T-cell (primary cell): ENCODE measurements at regions not wholly inside any gene's neighbourhood (a gene's known extent, or its start where the extent isn't known, plus 50 kb on each side); places are given as distances from the start of the nearest gene placed in this dataset.

Experiments
- ATAC-seq, 4 experiments: fragments of 200-7000 bp in 3 of 4; fragments of 150-1000 bp in 1 of 4; cut with Tn5 transposase; replicated peaks in 1 of 4; 1 replicate in 3 of 4; 2 replicates in 1 of 4; pipeline ENCODE4 v1.10.0; 2021; ENCODE audit warnings: moderate library complexity in 3 of 4, mild to moderate bottlenecking in 2 of 4, moderate number of reproducible peaks in 1 of 4
- CTCF ChIA-PET, 2 donors: fragments of 300-600 bp; sonication (Branson Sonifier 250); formaldehyde crosslinking; loops; one replicate each; lab custom pipeline; 2022; ENCODE audit warnings: antibody characterized with exemption in 2 of 2; lab: Charles Lee
- POLR2A ChIA-PET, 2 donors: fragments of 300-600 bp; sonication (Branson Sonifier 250); formaldehyde crosslinking; loops; one replicate each; lab custom pipeline; 2022; ENCODE audit warnings: antibody characterized with exemption in 2 of 2; lab: Charles Lee
- DNase-seq, 35 experiments: peaks; one replicate each; pipeline versions ENCODE4 v3.0.0 to v3.0.0-alpha.2; 2013 to 2023
- H3K27ac ChIP-seq: one replicate; pipeline ENCODE4 v1.5.1; 2013; ENCODE audit warnings: low read length
- H3K27me3 ChIP-seq, 2 experiments: replicated peaks in 1 of 2; 1 replicate in 1 of 2; 2 replicates in 1 of 2; pipeline versions ENCODE4 v1.6.1 to v1.7.0; 2013; ENCODE audit warnings: low read length in 1 of 2, mixed read lengths in 1 of 2; ENCODE audit not compliant: control insufficient read depth in 2 of 2, insufficient read depth in 2 of 2; ENCODE audit errors: extremely low read depth in 1 of 2
- H3K36me3 ChIP-seq, 2 donors: 1 replicate in 1 of 2; 2 replicates in 1 of 2; pipeline versions ENCODE4 v1.6.1 to v1.7.0; 2013; ENCODE audit warnings: low read length in 1 of 2; ENCODE audit not compliant: control insufficient read depth in 2 of 2, insufficient read depth in 1 of 2; ENCODE audit errors: extremely low read depth in 1 of 2
- H3K4me1 ChIP-seq, 2 experiments: 1 replicate in 1 of 2; 2 replicates in 1 of 2; pipeline versions ENCODE4 v1.6.1 to v1.7.0; 2013; ENCODE audit warnings: low read length in 2 of 2, mixed read lengths in 1 of 2; ENCODE audit not compliant: insufficient read depth in 2 of 2, control insufficient read depth in 1 of 2; ENCODE audit errors: extremely low read depth in 1 of 2
- H3K4me3 ChIP-seq, 2 donors: 1 replicate in 1 of 2; 2 replicates in 1 of 2; pipeline versions ENCODE4 v1.5.1 to v1.7.0; 2013; ENCODE audit warnings: mild to moderate bottlenecking in 2 of 2, low read length in 1 of 2, moderate library complexity in 1 of 2; ENCODE audit not compliant: control insufficient read depth in 1 of 2; ENCODE audit errors: extremely low read depth in 1 of 2
- H3K9me3 ChIP-seq: 2 replicates; pipeline ENCODE4 v1.7.0; 2013
- H3K27ac Mint-ChIP-seq, 2 donors: one replicate each; pipeline ENCODE4 v1.8.0; 2020 to 2021; ENCODE audit warnings: mild to moderate bottlenecking in 2 of 2, mixed read lengths in 2 of 2
- H3K27me3 Mint-ChIP-seq, 2 donors: one replicate each; pipeline ENCODE4 v1.8.0; 2021 to 2022; ENCODE audit warnings: mixed read lengths in 2 of 2
- H3K36me3 Mint-ChIP-seq: one replicate; pipeline ENCODE4 v1.8.0; 2021; ENCODE audit warnings: mixed read lengths
- H3K4me1 Mint-ChIP-seq, 3 donors: one replicate each; pipeline ENCODE4 v1.8.0; 2020 to 2022; ENCODE audit warnings: mixed read lengths in 3 of 3, mild to moderate bottlenecking in 1 of 3
- H3K4me3 Mint-ChIP-seq, 3 donors: one replicate each; pipeline ENCODE4 v1.8.0; 2020 to 2022; ENCODE audit warnings: mild to moderate bottlenecking in 3 of 3, mixed read lengths in 3 of 3, moderate library complexity in 3 of 3
- H3K9me3 Mint-ChIP-seq, 3 donors: one replicate each; pipeline ENCODE4 v1.8.0; 2020 to 2022; ENCODE audit warnings: mixed read lengths in 3 of 3
- WGBS: methylation state at CpG from one replicate; pipeline ENCODE4 v1.1.5; 2013; ENCODE audit warnings: missing lambda C conversion rate; ENCODE audit not compliant: insufficient coverage; 5-methylcytosine and 5-hydroxymethylcytosine counted together

- Mint-ChIP-seq H3K27me3 (peaks cover 12 to 33% of the 10 kb centered on the region in 2 donors), H3K27ac (no peak overlapping the region), H3K4me3 (peak overlapping the region; percentile 11 to 71 (median 50)), H3K4me1 (peaks cover 0 to 8% (median 4%) of the 10 kb centered on the region in 3 donors), H3K9me3 (no peaks in the 10 kb centered on the region), H3K36me3 (no peaks in the 10 kb centered on the region)
- 32% methylated on average over 18 of the region's 38 CpGs for WGBS
- ChIA-PET POLR2A (no interaction called here), CTCF (no interaction called here)
- peak in 1 of 35 experiments; percentile 11 for DNase-seq
- Histone ChIP-seq H3K36me3 (no peaks in the 10 kb centered on the region), H3K27ac (no peak overlapping the region), H3K9me3 (no peaks in the 10 kb centered on the region), H3K4me3 (no peak overlapping the region), H3K4me1 (peaks cover 0 to 20% of the 10 kb centered on the region in 2 experiments), H3K27me3 (peaks cover 0 to 60% of the 10 kb centered on the region in 2 experiments)
- no peak for ATAC-seq
Observed at GRCh38 chr22:23522623-23523251, 57.4 kb downstream of the IGLL1 start.

DNA sequence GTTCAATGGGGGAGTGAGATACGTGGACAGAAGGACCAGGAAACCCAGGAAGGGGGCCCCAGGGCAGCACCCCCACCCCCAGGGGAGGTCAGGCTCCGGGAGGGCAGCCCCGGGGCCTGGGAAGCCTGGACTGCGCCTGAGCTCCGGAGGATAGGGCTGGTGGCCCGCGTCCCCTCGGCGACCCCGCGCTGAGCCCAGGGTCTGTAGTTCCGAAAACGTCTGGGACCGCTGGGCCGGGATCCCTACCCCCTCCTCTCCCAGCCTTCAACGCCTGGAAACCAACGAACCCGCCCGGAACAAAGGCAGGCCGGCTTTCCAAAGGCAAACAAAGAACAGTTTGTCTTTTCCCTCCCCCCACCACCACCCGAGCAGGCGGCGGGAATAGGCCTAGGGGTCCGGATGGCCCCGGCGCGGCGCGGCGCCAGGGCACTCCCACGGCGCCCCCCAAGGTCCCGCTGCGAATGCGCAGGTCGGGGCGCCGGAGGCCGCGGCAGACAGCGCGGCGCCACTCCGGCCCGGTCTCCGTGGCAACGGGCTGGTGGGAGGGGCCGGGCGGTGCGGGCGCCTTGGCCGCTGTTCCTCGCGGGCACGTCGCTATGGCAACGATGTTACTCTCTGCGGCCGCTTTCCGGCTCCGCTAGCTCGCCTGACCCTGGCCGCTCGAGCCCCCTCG lies 58.5 kb downstream of the IGLL1 start:
- no peak overlapping the region for H3K27ac ChIP-seq
- H3K4me3 ChIP-seq: peak overlapping the region; percentile 33 to 38

DNA sequence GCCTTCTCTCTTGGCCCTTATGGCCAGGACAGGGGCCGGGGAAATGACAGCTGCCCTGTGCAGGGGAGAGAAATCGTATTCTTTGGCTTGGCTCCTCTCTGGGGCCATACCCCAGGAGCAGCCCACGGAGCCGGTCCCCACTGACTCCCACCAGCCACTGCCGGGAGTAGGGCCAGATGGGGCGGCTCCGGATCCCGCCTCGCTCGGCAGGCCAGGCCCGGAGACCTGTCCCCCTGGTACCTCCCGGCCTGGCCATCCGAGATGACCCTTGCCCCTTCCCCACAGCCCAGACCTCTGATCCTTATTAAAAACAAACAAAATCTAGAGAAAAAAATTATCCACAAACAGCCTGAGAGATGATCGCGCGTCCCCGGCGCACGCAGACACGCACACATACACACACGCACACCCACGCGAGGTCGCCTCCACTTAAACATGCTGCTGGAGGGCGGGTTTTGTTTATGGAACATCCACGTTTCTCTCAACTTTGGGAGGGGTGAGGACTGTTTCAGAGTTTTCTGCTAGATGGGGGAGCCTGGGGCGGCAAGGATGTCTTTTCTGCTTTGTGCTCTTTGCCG lies 59.1 kb downstream of the IGLL1 start:
- Histone ChIP-seq H3K27me3 (peaks cover 0 to 65% of the 10 kb centered on the region in 2 experiments), H3K36me3 (no peaks in the 10 kb centered on the region), H3K4me1 (peaks cover 0 to 20% of the 10 kb centered on the region in 2 experiments), H3K9me3 (no peaks in the 10 kb centered on the region), H3K27ac (no peak overlapping the region), H3K4me3 (peak overlapping the region in 1 of 2 donors; percentile 33)
- Mint-ChIP-seq H3K36me3 (no peaks in the 10 kb centered on the region), H3K9me3 (no peaks in the 10 kb centered on the region), H3K4me1 (peaks cover 0 to 8% (median 4%) of the 10 kb centered on the region in 3 donors), H3K27me3 (peaks cover 16 to 36% of the 10 kb centered on the region in 2 donors), H3K4me3 (peak overlapping the region; percentile 57 to 72 (median 71)), H3K27ac (no peak overlapping the region)
- no peak for DNase-seq
- ChIA-PET CTCF (no interaction called here), POLR2A (no interaction called here)
- ATAC-seq: no peak
- WGBS: 93% methylated on average over 10 of the region's 28 CpGs

More for the DNA sequence above, 58.5 kb downstream of the IGLL1 start:
- H3K36me3 Mint-ChIP-seq: no peaks in the 10 kb centered on the region
- DNase-seq (peak; percentile 12 to 77 (median 54)), ATAC-seq (peak; percentile 77 to 91 (median 88))
- no peaks in the 10 kb centered on the region for H3K9me3 Mint-ChIP-seq
- no peaks in the 10 kb centered on the region for H3K36me3 ChIP-seq
- peaks cover 0 to 65% of the 10 kb centered on the region in 2 experiments for H3K27me3 ChIP-seq
- CTCF ChIA-PET: no interaction called here
- POLR2A ChIA-PET: no interaction called here
- peak overlapping the region; percentile 57 to 72 (median 71) for H3K4me3 Mint-ChIP-seq
- H3K4me1 ChIP-seq: peaks cover 0 to 20% of the 10 kb centered on the region in 2 experiments
- H3K27ac Mint-ChIP-seq: no peak overlapping the region
- peaks cover 0 to 8% (median 4%) of the 10 kb centered on the region in 3 donors for H3K4me1 Mint-ChIP-seq
- H3K9me3 ChIP-seq: no peaks in the 10 kb centered on the region
- peaks cover 16 to 36% of the 10 kb centered on the region in 2 donors for H3K27me3 Mint-ChIP-seq
- WGBS: 4% methylated on average over 54 of the region's 65 CpGs

DNA sequence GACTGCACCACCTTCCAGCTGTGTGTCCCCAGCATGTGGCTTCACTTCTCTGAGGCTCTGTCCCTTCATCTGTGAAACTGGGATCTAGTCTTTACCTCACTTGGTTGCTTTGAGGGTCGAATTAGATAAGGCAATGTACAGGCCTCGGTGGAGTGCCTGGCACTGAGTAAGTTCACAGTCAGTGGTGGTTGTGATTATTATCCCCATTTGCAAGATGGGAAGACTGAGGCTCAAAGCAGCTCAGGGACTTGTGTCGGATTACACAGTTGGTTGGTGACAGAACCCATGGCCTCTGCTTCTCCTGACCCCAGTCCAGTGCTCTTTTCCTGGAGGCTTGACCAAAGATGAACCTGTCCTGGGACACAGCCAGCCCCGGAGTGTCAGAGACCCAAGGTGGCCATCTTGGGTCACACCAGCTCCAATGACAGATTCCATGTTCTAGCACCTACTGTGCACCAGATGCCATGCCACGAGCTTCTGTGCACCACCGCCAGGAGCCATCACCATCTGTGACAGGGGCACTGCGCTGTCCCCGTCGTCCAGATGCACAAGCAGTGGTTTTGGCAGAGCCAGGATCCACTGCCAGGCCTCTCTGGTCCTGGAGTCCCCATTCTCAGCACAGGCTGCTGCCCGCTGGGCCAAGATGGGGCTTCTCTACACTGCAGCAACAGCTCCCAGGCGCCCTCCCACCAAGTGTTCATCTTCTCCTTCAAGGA lies 60.5 kb downstream of the IGLL1 start:
- H3K27ac ChIP-seq: no peak overlapping the region
- H3K36me3 Mint-ChIP-seq: no peaks in the 10 kb centered on the region
- peaks cover 0 to 20% of the 10 kb centered on the region in 2 experiments for H3K4me1 ChIP-seq
- H3K4me3 ChIP-seq: no peak overlapping the region
- CTCF ChIA-PET: interaction anchor here in 1 of 2 donors (0.5 to 0.6 kb wide), 2 partner anchors 62 to 1561 kb away, joined by 3 to 4 read pairs; no protein-coding TSS in a partner anchor
- H3K27me3 Mint-ChIP-seq: peaks cover 16 to 36% of the 10 kb centered on the region in 2 donors
- peaks cover 0 to 8% (median 4%) of the 10 kb centered on the region in 3 donors for H3K4me1 Mint-ChIP-seq
- ATAC-seq: no peak
- H3K9me3 Mint-ChIP-seq: no peaks in the 10 kb centered on the region
- POLR2A ChIA-PET: no interaction called here
- no peak overlapping the region for H3K4me3 Mint-ChIP-seq
- WGBS: 86% methylated on average over 11 of the region's 11 CpGs
- no peaks in the 10 kb centered on the region for H3K36me3 ChIP-seq
- DNase-seq: no peak
- peaks cover 0 to 66% of the 10 kb centered on the region in 2 experiments for H3K27me3 ChIP-seq
- no peaks in the 10 kb centered on the region for H3K9me3 ChIP-seq
- H3K27ac Mint-ChIP-seq: no peak overlapping the region

DNA sequence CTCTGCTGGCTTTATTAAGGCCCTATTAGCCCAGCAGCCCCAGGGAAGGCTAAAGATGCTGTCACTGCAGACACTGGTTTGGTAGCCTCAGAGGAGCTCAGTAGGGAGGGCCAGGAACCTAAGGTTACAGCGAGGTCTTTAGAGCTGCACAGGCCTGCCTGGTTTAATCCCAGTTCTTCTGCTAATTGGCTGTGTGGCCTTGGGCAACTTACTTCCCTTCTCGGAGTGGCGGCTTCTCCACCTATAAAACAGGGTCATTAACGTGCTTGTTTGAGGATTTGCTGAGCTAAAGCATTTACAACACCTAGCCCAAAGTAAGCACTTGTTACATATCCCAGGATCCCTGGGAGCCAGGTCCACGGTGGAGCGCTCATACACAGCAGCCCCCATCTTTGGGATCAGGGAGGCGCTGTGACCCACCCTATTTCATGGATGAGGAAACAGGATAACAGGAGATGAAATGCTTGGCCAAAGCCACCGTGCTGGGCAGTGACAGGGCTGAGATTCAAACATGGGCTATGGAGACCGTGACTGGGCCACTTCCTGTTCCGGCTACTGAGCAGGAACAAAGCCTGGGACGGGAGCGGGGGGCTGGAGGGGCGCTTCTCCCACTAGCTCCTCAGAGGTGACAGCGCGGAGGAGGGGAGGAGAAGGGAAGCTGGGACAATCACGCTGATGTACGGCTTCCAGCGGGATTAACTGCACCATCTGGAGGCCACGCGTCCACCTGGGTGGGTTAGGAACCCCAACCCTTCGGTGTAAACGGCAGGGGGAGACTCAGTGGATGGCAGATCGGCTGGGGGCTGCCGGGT lies 61.5 kb downstream of the IGLL1 start:
- Histone ChIP-seq H3K27me3 (peaks cover 0 to 67% of the 10 kb centered on the region in 2 experiments), H3K27ac (no peak overlapping the region), H3K4me3 (no peak overlapping the region), H3K4me1 (peaks cover 0 to 20% of the 10 kb centered on the region in 2 experiments), H3K36me3 (no peaks in the 10 kb centered on the region), H3K9me3 (no peaks in the 10 kb centered on the region)
- no peak overlapping the region for H3K4me3 Mint-ChIP-seq
- 89% methylated on average over 21 of the region's 24 CpGs for WGBS
- H3K4me1 Mint-ChIP-seq: peaks cover 0 to 8% (median 4%) of the 10 kb centered on the region in 3 donors
- ATAC-seq (no peak), DNase-seq (no peak)
- no peak overlapping the region for H3K27ac Mint-ChIP-seq
- CTCF ChIA-PET: no interaction called here
- H3K36me3 Mint-ChIP-seq: no peaks in the 10 kb centered on the region
- POLR2A ChIA-PET: no interaction called here
- H3K27me3 Mint-ChIP-seq: peaks cover 16 to 36% of the 10 kb centered on the region in 2 donors
- no peaks in the 10 kb centered on the region for H3K9me3 Mint-ChIP-seq
